ENCODE measurements at regions not wholly inside any gene's neighbourhood (a gene's known extent, or its start where the extent isn't known, plus 50 kb on each side); places are given as distances from the start of the nearest gene placed in this dataset.
"Not testable (repeated sequence)": the region's sequence is repeated elsewhere in the genome, so short reads cannot be mapped to it uniquely, and the experiment has no call there.

- not testable (repeated sequence) for DNase-seq
These were observed 474.9 kb downstream of the IRS2 start for GRCh38 chr13:109311431-109311976.

GRCh38 chr13:109309625-109310363, 476.6 kb downstream of the IRS2 start:
- no peak for DNase-seq

- DNase-seq: no peak
These were observed 479.4 kb downstream of the IRS2 start for GRCh38 chr13:109307027-109307426.

- DNase-seq: no peak
These were observed 484.7 kb downstream of the IRS2 start for GRCh38 chr13:109301726-109302125.

- DNase-seq: no peak
These were observed 485.1 kb downstream of the IRS2 start for GRCh38 chr13:109301276-109301675.

- no peak for DNase-seq
These were observed 488.8 kb downstream of the IRS2 start for GRCh38 chr13:109297628-109298027.

- no peak for DNase-seq
These were observed 493.2 kb downstream of the IRS2 start for GRCh38 chr13:109293166-109293565.

GRCh38 chr13:109288151-109288709, 498.2 kb downstream of the IRS2 start:
- no peak for DNase-seq

GRCh38 chr13:109287553-109287952, 498.8 kb downstream of the IRS2 start:
- no peak for DNase-seq

GRCh38 chr13:109285586-109285985, 500.8 kb downstream of the IRS2 start:
- DNase-seq: no peak

GRCh38 chr13:109281903-109282635, 504.3 kb downstream of the IRS2 start:
- no peak for DNase-seq

GRCh38 chr13:109281017-109281902, 505.1 kb downstream of the IRS2 start:
- DNase-seq: no peak

GRCh38 chr13:109276261-109276660, 510.1 kb downstream of the IRS2 start:
- DNase-seq: no peak

GRCh38 chr13:109275852-109276251, 510.5 kb downstream of the IRS2 start:
- no peak for DNase-seq

GRCh38 chr13:109275139-109275745, 511.1 kb downstream of the IRS2 start:
- no peak for DNase-seq

GRCh38 chr13:109274188-109274821, 512.1 kb downstream of the IRS2 start:
- no peak for DNase-seq

GRCh38 chr13:109273326-109273751, 513.0 kb downstream of the IRS2 start:
- no peak for DNase-seq

- no peak for DNase-seq
These were observed 513.6 kb downstream of the IRS2 start for GRCh38 chr13:109272595-109273325.

GRCh38 chr13:109271555-109272541, 514.5 kb downstream of the IRS2 start:
- no peak for DNase-seq

- no peak for DNase-seq
These were observed 515.3 kb downstream of the IRS2 start for GRCh38 chr13:109271061-109271460.

All from SIG-M5 (cell line).